Parathyroid adenoma (tissue), 2 donors: ENCODE measurements at regions not wholly inside any gene's neighbourhood (a gene's known extent, or its start where the extent isn't known, plus 50 kb on each side); places are given as distances from the start of the nearest gene placed in this dataset.
"Not testable (repeated sequence)": the region's sequence is repeated elsewhere in the genome, so short reads cannot be mapped to it uniquely, and the experiment has no call there.

Experiments
- H2AFZ ChIP-seq: fragments of 300-600 bp; sonication (generic); one replicate; pipeline ENCODE4 v1.7.0; 2017; ENCODE audit warnings: antibody characterized with exemption, mild to moderate bottlenecking
- H3K27ac ChIP-seq: fragments of 300-600 bp; sonication (generic); one replicate; pipeline ENCODE4 v1.7.0; 2017
- H3K27me3 ChIP-seq: fragments of 300-600 bp; sonication (generic); one replicate; pipeline ENCODE4 v1.7.0; 2017; ENCODE audit warnings: low read length; ENCODE audit not compliant: control insufficient read depth, insufficient read depth
- H3K36me3 ChIP-seq: fragments of 300-600 bp; sonication (generic); one replicate; pipeline ENCODE4 v1.7.0; 2017; ENCODE audit warnings: low read length; ENCODE audit not compliant: control insufficient read depth, insufficient read depth
- H3K4me1 ChIP-seq: fragments of 300-600 bp; sonication (generic); one replicate; pipeline ENCODE4 v1.7.0; 2017; ENCODE audit warnings: control low read depth
- H3K4me2 ChIP-seq: fragments of 300-600 bp; sonication (generic); one replicate; pipeline ENCODE4 v1.7.0; 2017; ENCODE audit warnings: low read length
- H3K4me3 ChIP-seq: fragments of 300-600 bp; sonication (generic); one replicate; pipeline ENCODE4 v1.7.0; 2017; ENCODE audit warnings: low read depth, low read length
- H3K79me2 ChIP-seq: fragments of 300-600 bp; sonication (generic); one replicate; pipeline ENCODE4 v1.7.0; 2017; ENCODE audit warnings: control low read depth
- H3K9ac ChIP-seq: fragments of 300-600 bp; sonication (generic); one replicate; pipeline ENCODE4 v1.7.0; 2017; ENCODE audit warnings: mild to moderate bottlenecking
- H3K9me3 ChIP-seq: fragments of 300-600 bp; sonication (generic); one replicate; pipeline ENCODE4 v1.7.0; 2017; ENCODE audit warnings: low read length; ENCODE audit not compliant: control insufficient read depth
- TF ChIP-seq, protein P1 (sequence below): fragments of 300-600 bp; sonication (generic); IDR thresholded peaks from one replicate; pipeline ENCODE4 v1.7.0; 2017; ENCODE audit warnings: antibody characterized with exemption, mild to moderate bottlenecking
- donor health status: primary hyperparathyroidism.

DNA sequence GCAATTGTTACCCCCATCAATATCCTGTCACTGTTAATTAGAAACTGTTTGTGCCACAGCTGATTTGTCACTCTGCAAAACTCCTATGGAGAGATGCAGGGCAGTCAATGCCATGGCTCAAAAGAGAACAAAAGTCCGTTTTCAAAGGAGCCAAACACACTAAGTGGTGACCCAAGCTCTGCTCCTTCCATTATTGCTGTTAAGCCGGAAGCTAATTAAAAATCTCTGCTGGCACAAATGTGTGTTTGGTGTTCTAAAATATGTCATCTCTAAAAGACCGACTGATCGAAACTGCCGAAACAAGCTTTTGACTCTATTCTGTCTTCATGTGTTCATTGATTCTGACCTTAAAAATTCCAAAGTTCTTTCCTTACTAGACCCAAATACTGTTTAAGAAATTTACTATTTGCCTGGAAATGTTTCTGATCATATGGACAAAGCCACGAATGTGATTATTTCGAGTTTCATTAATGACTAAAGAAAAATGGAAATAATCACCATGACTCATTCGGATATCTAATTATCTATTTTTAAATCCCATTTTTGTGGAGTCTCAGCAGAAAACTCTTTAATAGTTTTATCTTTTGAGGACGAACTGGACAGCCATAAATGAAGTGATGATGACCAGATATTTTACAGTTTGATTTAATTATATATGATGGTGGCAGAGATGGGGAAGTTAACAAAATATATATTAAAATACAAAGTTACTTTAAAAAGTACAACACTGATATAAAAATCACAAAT, 287.6 kb downstream of the SOCS6 start:
- Histone ChIP-seq H3K4me3 (no peak overlapping the region), H3K9me3 (no peaks in the 10 kb centered on the region), H3K4me1 (no peaks in the 10 kb centered on the region), H3K27ac (no peak overlapping the region), H3K36me3 (no peaks in the 10 kb centered on the region), H3K27me3 (no peaks in the 10 kb centered on the region), H3K9ac (no peak overlapping the region), H3K79me2 (no peaks in the 10 kb centered on the region), H3K4me2 (no peak overlapping the region), H2AFZ (no peak overlapping the region)
- TF ChIP-seq, protein P1, sequence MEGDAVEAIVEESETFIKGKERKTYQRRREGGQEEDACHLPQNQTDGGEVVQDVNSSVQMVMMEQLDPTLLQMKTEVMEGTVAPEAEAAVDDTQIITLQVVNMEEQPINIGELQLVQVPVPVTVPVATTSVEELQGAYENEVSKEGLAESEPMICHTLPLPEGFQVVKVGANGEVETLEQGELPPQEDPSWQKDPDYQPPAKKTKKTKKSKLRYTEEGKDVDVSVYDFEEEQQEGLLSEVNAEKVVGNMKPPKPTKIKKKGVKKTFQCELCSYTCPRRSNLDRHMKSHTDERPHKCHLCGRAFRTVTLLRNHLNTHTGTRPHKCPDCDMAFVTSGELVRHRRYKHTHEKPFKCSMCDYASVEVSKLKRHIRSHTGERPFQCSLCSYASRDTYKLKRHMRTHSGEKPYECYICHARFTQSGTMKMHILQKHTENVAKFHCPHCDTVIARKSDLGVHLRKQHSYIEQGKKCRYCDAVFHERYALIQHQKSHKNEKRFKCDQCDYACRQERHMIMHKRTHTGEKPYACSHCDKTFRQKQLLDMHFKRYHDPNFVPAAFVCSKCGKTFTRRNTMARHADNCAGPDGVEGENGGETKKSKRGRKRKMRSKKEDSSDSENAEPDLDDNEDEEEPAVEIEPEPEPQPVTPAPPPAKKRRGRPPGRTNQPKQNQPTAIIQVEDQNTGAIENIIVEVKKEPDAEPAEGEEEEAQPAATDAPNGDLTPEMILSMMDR, result no peak

DNA sequence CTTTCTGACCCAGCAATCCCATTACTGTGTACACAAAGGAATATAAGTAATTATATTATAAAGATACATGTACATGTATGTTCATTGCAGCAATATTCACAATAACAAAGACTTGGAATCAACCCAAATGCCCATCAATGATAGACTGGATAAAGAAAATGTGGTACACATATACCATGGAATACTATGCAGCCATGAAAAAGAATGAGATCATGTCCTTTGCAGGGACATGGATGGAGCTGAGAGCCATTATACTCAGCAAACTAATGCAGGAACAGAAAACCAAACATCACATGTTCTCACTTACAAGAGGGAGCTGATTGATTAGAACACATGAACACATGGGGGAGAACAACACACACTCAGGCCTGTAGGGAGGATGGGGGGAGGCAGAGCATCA, 286.1 kb downstream of the SOCS6 start:
- not testable (repeated sequence) for H3K27me3 ChIP-seq, H3K4me3 ChIP-seq, H3K9ac ChIP-seq, H3K79me2 ChIP-seq, H3K36me3 ChIP-seq, H2AFZ ChIP-seq, H3K9me3 ChIP-seq, H3K27ac ChIP-seq, H3K4me1 ChIP-seq, H3K4me2 ChIP-seq

DNA sequence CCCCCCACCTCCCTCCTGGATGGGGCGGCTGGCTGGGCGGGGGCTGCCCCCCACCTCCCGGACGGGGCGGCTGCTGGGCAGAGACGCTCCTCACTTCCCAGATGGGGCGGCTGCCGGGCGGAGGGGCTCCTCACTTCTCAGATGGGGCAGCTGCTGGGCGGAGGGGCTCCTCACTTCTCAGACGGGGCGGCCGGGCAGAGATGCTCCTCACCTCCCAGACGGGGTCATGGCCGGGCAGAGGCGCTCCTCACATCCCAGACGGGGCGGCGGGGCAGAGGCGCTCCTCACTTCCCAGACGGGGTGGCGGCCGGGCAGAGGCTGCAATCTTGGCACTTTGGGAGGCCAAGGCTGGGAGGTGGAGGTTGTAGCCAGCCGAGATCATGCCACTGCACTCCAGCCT, 280.8 kb downstream of the SOCS6 start:
- not testable (repeated sequence) for H3K9ac ChIP-seq, H3K4me3 ChIP-seq, H2AFZ ChIP-seq, H3K4me1 ChIP-seq, H3K36me3 ChIP-seq, H3K4me2 ChIP-seq, H3K9me3 ChIP-seq, H3K27ac ChIP-seq, H3K79me2 ChIP-seq, H3K27me3 ChIP-seq

DNA sequence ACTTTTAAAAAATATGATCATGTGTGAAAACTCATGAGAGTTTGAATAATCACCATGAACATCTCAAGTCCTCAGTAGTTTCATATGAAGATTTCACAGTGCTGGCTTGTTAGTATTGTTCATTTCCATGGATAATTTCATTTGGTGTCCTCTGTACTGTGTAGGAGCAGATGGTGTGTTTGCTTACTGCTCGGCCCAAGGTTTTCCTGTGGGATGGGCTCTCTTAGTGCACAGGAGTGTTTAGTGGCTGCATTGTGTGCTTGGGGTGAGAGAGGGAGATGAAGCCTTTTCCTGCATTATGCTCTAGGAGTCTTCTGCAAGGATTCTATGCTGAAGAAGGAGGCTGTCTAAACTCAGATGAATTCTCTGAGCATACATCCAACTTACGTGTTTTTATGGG, 270.6 kb downstream of the SOCS6 start:
- Histone ChIP-seq H3K27me3 (no peaks in the 10 kb centered on the region), H3K4me1 (no peaks in the 10 kb centered on the region), H3K36me3 (no peaks in the 10 kb centered on the region), H3K4me2 (no peak overlapping the region), H2AFZ (no peak overlapping the region), H3K9me3 (no peaks in the 10 kb centered on the region), H3K79me2 (no peaks in the 10 kb centered on the region), H3K9ac (no peak overlapping the region), H3K4me3 (no peak overlapping the region), H3K27ac (no peak overlapping the region)
- TF ChIP-seq, protein P1, result no peak

DNA sequence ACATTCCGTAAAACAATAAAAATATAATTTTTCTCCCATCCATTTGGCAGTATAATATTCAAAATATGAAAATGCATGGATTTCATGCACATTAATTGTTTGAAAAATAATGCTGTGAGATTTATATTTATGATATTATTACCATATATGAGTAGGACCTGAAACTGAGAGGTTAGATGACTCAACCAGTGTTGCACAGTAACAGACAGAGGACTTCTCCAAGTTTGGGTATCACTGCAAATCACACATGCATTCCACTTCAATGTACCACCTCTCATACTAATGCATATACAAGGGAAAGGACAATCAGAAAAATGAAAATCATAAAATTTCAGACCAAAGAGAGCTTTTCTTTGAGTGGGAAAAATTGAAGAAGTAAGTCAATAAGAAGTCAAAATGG, 269.5 kb downstream of the SOCS6 start:
- H3K79me2 ChIP-seq, result no peaks in the 10 kb centered on the region
- H3K9ac ChIP-seq, result no peak overlapping the region
- no peak overlapping the region for H2AFZ ChIP-seq
- TF ChIP-seq, protein P1, result no peak
- H3K4me1 ChIP-seq, result no peaks in the 10 kb centered on the region
- H3K36me3 ChIP-seq, result no peaks in the 10 kb centered on the region
- no peaks in the 10 kb centered on the region for H3K9me3 ChIP-seq
- no peak overlapping the region for H3K27ac ChIP-seq
- H3K4me3 ChIP-seq, result no peak overlapping the region
- no peaks in the 10 kb centered on the region for H3K27me3 ChIP-seq
- no peak overlapping the region for H3K4me2 ChIP-seq
